ENCODE measurements at regions not wholly inside any gene's neighbourhood (a gene's known extent, or its start where the extent isn't known, plus 50 kb on each side); places are given as distances from the start of the nearest gene placed in this dataset.

DNA sequence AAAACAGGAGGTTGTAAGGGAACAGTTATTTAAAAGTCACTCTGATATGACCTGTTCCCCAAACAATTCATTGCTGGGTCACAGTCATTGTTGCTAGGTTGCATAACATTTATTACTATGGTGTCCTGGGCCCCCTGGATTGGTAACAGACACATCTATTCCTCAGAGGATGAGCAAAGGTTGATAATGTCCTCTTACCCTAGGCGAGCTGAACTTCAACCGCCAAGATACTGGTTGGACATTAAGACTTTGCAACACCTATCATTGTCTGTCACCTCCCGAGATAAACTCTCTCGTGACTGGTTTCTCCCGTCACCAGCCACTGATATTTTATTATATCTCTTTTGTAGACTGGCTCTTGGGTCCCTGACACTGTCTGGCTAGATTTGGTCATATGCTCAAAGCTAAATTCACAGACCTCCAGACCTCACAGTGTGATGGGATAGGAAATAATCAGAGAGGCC is 361.3 kb downstream of the ZNF521 start:
- H3K27ac ChIP-seq = no peak overlapping the region
- peaks cover 0 to 3% of the 10 kb centered on the region in 2 donors for H3K4me1 ChIP-seq (ENCODE audit: control insufficient read depth in 1 of 2, low read depth in 2 of 2)
- H3K4me3 ChIP-seq = no peak overlapping the region
- no peak for ATAC-seq (ENCODE audit: insufficient number of reproducible peaks, low FRiP score, low read depth)
- no peaks in the 10 kb centered on the region for H3K36me3 ChIP-seq
- no peak for DNase-seq (ENCODE audit: low spot score)
- no peaks in the 10 kb centered on the region for H3K9me3 ChIP-seq
- TF ChIP-seq, protein P1, sequence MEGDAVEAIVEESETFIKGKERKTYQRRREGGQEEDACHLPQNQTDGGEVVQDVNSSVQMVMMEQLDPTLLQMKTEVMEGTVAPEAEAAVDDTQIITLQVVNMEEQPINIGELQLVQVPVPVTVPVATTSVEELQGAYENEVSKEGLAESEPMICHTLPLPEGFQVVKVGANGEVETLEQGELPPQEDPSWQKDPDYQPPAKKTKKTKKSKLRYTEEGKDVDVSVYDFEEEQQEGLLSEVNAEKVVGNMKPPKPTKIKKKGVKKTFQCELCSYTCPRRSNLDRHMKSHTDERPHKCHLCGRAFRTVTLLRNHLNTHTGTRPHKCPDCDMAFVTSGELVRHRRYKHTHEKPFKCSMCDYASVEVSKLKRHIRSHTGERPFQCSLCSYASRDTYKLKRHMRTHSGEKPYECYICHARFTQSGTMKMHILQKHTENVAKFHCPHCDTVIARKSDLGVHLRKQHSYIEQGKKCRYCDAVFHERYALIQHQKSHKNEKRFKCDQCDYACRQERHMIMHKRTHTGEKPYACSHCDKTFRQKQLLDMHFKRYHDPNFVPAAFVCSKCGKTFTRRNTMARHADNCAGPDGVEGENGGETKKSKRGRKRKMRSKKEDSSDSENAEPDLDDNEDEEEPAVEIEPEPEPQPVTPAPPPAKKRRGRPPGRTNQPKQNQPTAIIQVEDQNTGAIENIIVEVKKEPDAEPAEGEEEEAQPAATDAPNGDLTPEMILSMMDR (IDR thresholded peaks at IDR 0.05) = no peak
- no peaks in the 10 kb centered on the region for H3K27me3 ChIP-seq (replicated peaks; ENCODE audit: insufficient read depth)

DNA sequence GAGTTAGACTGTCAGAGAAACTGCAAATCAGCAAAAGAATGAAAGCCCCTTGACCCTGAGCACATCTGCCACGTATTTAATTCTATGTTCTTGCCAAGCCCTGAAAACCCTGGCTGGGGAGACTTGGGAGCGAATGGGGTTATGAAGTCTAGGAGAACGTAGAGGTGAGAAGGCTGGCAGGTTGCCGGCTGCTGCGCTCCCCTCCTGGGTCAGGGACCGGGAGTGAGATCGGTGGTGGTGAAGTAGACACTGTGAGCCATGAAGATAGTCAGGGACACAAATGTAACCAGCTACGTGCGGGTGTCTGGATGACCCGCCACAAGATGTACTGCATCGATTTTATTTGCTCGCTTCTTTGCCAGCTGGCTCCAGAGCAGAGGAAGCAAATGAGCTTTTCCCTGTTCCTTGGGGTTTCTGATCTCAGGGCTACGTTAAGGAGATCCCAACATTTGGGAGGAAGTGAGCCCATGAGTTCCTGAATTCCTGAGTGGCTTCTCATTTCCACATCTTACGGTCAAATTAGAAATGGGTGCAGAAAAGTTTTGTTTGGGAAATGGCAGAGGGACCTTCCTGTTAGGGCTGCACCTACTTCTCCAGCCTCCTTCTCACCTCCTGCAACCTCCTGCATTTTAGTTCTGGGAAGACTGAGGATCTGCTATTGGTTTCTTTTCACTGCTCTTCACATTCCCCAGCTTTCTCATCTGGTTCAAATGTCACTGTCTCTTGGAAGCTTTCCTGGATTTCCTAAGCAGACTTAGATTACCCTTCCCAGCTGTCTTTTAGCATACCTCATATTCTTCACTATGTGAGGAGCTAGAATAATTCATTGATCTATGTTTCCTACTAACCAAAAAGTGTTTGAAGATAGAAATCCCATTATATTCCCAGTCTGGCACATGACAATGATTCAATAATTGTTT is 360.6 kb downstream of the ZNF521 start:
- no peak overlapping the region for H3K4me3 ChIP-seq
- ATAC-seq (ENCODE audit: insufficient number of reproducible peaks, low FRiP score, low read depth) = no peak

DNA sequence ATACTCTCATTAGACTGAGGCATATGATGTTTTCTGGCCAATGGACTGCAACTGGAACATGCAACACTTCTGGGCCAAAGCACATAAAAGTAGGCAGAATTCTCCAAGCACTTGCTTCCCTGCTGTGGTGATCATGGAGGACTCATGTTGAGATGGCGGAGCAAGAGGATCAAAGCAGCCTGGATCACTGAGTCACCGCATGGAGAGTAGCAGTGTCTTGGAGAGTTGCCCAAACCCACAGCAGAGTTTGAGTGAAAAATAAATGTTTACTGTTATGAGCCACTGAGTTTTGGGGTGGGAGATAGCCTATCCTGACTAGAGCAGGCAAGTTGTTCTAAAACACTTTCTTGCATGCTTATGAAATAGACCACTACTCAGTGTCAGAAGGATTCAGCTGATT is 359.5 kb downstream of the ZNF521 start:
- no peak overlapping the region for H3K27ac ChIP-seq
- no peaks in the 10 kb centered on the region for H3K27me3 ChIP-seq (replicated peaks; ENCODE audit: insufficient read depth)
- no peaks in the 10 kb centered on the region for H3K4me1 ChIP-seq (ENCODE audit: control insufficient read depth in 1 of 2, low read depth in 2 of 2)
- DNase-seq (ENCODE audit: low spot score) (no peak), ATAC-seq (ENCODE audit: insufficient number of reproducible peaks, low FRiP score, low read depth) (no peak)
- TF ChIP-seq, protein P1 (IDR thresholded peaks at IDR 0.05) = no peak
- no peaks in the 10 kb centered on the region for H3K36me3 ChIP-seq
- no peak overlapping the region for H3K4me3 ChIP-seq
- H3K9me3 ChIP-seq = no peaks in the 10 kb centered on the region

More for the DNA sequence above, 360.6 kb downstream of the ZNF521 start:
- no peak for DNase-seq (ENCODE audit: low spot score)
- Histone ChIP-seq H3K27me3 (replicated peaks; ENCODE audit: insufficient read depth) (no peaks in the 10 kb centered on the region), H3K9me3 (no peaks in the 10 kb centered on the region), H3K27ac (no peak overlapping the region), H3K4me1 (ENCODE audit: control insufficient read depth in 1 of 2, low read depth in 2 of 2) (peaks cover 0 to 3% of the 10 kb centered on the region in 2 donors), H3K36me3 (no peaks in the 10 kb centered on the region)
- TF ChIP-seq, protein P1 (IDR thresholded peaks at IDR 0.05) = no peak

DNA sequence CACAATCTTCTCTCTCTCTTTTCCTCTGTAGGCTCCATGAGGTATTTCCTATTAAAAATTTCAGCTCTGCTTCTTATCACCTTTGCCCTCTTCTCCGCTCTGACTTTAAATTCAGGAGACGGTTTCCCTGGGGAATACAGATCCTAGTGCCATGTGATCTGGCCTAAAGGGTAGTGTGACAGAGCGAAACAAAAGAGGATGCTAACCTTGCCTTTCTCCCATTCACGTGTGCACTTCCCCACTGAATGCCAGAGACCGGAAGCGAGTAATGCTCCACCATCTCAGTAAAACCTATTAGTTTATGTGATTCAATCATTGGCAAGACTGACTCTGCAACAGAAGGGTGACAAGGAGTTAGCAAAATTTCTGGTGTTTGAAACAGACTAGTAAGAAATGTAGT is 358.3 kb downstream of the ZNF521 start:
- TF ChIP-seq, protein P1 (IDR thresholded peaks at IDR 0.05) = no peak
- no peaks in the 10 kb centered on the region for H3K27me3 ChIP-seq (replicated peaks; ENCODE audit: insufficient read depth)

DNA sequence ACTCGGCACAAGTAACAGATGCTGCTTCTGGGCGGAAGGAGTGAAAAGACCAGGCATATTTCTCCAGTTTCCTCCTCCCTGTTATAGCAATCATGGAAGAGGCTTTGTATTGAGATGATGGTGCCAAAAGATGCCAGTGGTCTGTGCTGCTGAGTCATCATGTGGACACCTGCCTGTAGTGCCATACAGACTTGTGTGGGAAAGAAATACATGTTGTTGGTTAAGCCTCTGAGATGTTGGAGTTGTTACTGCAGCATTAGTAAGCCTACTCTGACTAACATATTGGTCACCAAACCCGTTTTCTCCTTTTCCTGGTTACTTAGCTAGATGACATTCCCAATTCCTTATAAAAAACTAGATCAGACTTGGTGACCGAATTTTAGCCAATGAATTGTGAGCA is 356.9 kb downstream of the ZNF521 start:
- H3K27ac ChIP-seq = no peak overlapping the region
- H3K36me3 ChIP-seq = no peaks in the 10 kb centered on the region
- ATAC-seq (ENCODE audit: insufficient number of reproducible peaks, low FRiP score, low read depth) (no peak), DNase-seq (ENCODE audit: low spot score) (no peak)
- TF ChIP-seq, protein P1 (IDR thresholded peaks at IDR 0.05) = no peak
- H3K9me3 ChIP-seq = peaks cover 9% of the 10 kb centered on the region
- no peaks in the 10 kb centered on the region for H3K4me1 ChIP-seq (ENCODE audit: control insufficient read depth in 1 of 2, low read depth in 2 of 2)
- H3K27me3 ChIP-seq (replicated peaks; ENCODE audit: insufficient read depth) = no peaks in the 10 kb centered on the region
- no peak overlapping the region for H3K4me3 ChIP-seq

More for the DNA sequence above, 358.3 kb downstream of the ZNF521 start:
- H3K4me1 ChIP-seq (ENCODE audit: control insufficient read depth in 1 of 2, low read depth in 2 of 2) = no peaks in the 10 kb centered on the region
- no peak overlapping the region for H3K27ac ChIP-seq
- H3K9me3 ChIP-seq = no peaks in the 10 kb centered on the region
- ATAC-seq (ENCODE audit: insufficient number of reproducible peaks, low FRiP score, low read depth) = no peak
- DNase-seq (ENCODE audit: low spot score) = no peak
- no peak overlapping the region for H3K4me3 ChIP-seq
- H3K36me3 ChIP-seq = no peaks in the 10 kb centered on the region

Measured in thoracic aorta (tissue), 2 donors.